GM21529 (cell line): ENCODE measurements at regions not wholly inside any gene's neighbourhood (a gene's known extent, or its start where the extent isn't known, plus 50 kb on each side); places are given as distances from the start of the nearest gene placed in this dataset.

Experiments
- ATAC-seq: cut with Tn5 transposase; IDR thresholded peaks from one replicate; pipeline ENCODE4 v1.9.1; 2021; ENCODE audit not compliant: unreplicated experiment

- no peak for ATAC-seq
These were observed 97.8 kb downstream of the RPS6KA4 start for GRCh38 chr11:64456509-64457320.

GRCh38 chr11:64457416-64458010 lies 98.2 kb upstream of the SLC22A11 start:
- ATAC-seq = no peak

- ATAC-seq = no peak
These were observed 96.7 kb upstream of the SLC22A11 start for GRCh38 chr11:64458997-64459396.

GRCh38 chr11:64459609-64460008 lies 96.1 kb upstream of the SLC22A11 start:
- ATAC-seq = no peak

- ATAC-seq = no peak
These were observed 94.7 kb upstream of the SLC22A11 start for GRCh38 chr11:64461081-64461480.

GRCh38 chr11:64466115-64466718 lies 89.5 kb upstream of the SLC22A11 start:
- no peak for ATAC-seq

GRCh38 chr11:64469288-64469687 lies 86.5 kb upstream of the SLC22A11 start:
- ATAC-seq = no peak

GRCh38 chr11:64472593-64473455 lies 82.9 kb upstream of the SLC22A11 start:
- ATAC-seq = no peak

- no peak for ATAC-seq
These were observed 81.1 kb upstream of the SLC22A11 start for GRCh38 chr11:64474680-64475079.

GRCh38 chr11:64475145-64475544 lies 80.6 kb upstream of the SLC22A11 start:
- ATAC-seq = no peak

- no peak for ATAC-seq
These were observed 78.9 kb upstream of the SLC22A11 start for GRCh38 chr11:64476881-64477280.

- no peak for ATAC-seq
These were observed 78.1 kb upstream of the SLC22A11 start for GRCh38 chr11:64477675-64478074.

- no peak for ATAC-seq
These were observed 73.2 kb upstream of the SLC22A11 start for GRCh38 chr11:64482588-64482987.

GRCh38 chr11:64484191-64485022 lies 71.3 kb upstream of the SLC22A11 start:
- no peak for ATAC-seq

GRCh38 chr11:64485074-64485473 lies 70.7 kb upstream of the SLC22A11 start:
- no peak for ATAC-seq

GRCh38 chr11:64489831-64490441 lies 65.8 kb upstream of the SLC22A11 start:
- ATAC-seq = no peak

GRCh38 chr11:64490562-64491216 lies 65.1 kb upstream of the SLC22A11 start:
- ATAC-seq = no peak

- ATAC-seq = no peak
These were observed 63.2 kb upstream of the SLC22A11 start for GRCh38 chr11:64492561-64492960.

GRCh38 chr11:64498136-64498535 lies 57.6 kb upstream of the SLC22A11 start:
- ATAC-seq = no peak
